ENCODE measurements at regions not wholly inside any gene's neighbourhood (a gene's known extent, or its start where the extent isn't known, plus 50 kb on each side); places are given as distances from the start of the nearest gene placed in this dataset.
A peak's percentile ranks its signal among the peaks of the same experiment; 100 is the strongest.

GRCh38 chr10:6311700-6312330, 109.1 kb downstream of the PFKFB3 start:
- no peak overlapping the region for H3K4me2 ChIP-seq (ENCODE audit: low read length, poor library complexity, severe bottlenecking)
- no peak overlapping the region for H3K9ac ChIP-seq (ENCODE audit: low read length)
- no peak overlapping the region for H2BK120ac ChIP-seq (ENCODE audit: low read depth, low read length)
- no peaks in the 10 kb centered on the region for H3K79me1 ChIP-seq (replicated peaks; ENCODE audit: low read length, poor library complexity, severe bottlenecking)
- peaks cover 2 to 50% of the 10 kb centered on the region in 2 experiments for H3K27me3 ChIP-seq (ENCODE audit: control insufficient read depth in 1 of 2, insufficient read depth in 1 of 2, low read length in 2 of 2)
- no peak overlapping the region for H3K4me3 ChIP-seq (ENCODE audit: insufficient read depth in 1 of 2, low read depth in 1 of 2, low read length in 2 of 2)
- no peak overlapping the region for H2AFZ ChIP-seq (ENCODE audit: low read depth, low read length)
- no peak for DNase-seq
- H4K8ac ChIP-seq (ENCODE audit: low read length): no peak overlapping the region
- H3K14ac ChIP-seq (ENCODE audit: low read length in 2 of 2): peak overlapping the region in 1 of 2 experiments; percentile 28
- H3K36me3 ChIP-seq (ENCODE audit: control insufficient read depth in 1 of 2, insufficient read depth in 2 of 2, low read depth in 1 of 2, low read length in 2 of 2): no peaks in the 10 kb centered on the region
- H3K23ac ChIP-seq (ENCODE audit: low read length in 2 of 2): no peak overlapping the region
- H2AK5ac ChIP-seq (ENCODE audit: low read length, severe bottlenecking): no peak overlapping the region
- peaks cover 6% of the 10 kb centered on the region for H3K4me1 ChIP-seq (ENCODE audit: control insufficient read depth, insufficient read depth, low read depth, low read length)
- 88% methylated on average over 8 of the region's 11 CpGs for WGBS
- H2BK12ac ChIP-seq (ENCODE audit: low read length in 2 of 2): no peak overlapping the region
- no peak overlapping the region for H3K27ac ChIP-seq (ENCODE audit: low read length, poor library complexity, severe bottlenecking)
- no peak overlapping the region for H3K4ac ChIP-seq (ENCODE audit: low read depth in 1 of 2, low read length in 2 of 2)
- no peaks in the 10 kb centered on the region for H3K9me3 ChIP-seq (ENCODE audit: control insufficient read depth, low read length)
- no peak overlapping the region for H4K91ac ChIP-seq (ENCODE audit: low read length)
- H2BK5ac ChIP-seq (ENCODE audit: low read depth, low read length, poor library complexity, severe bottlenecking): no peak overlapping the region
- no peak overlapping the region for H3K18ac ChIP-seq (ENCODE audit: low read depth in 1 of 2, low read length in 2 of 2)
- no peak overlapping the region for H2BK15ac ChIP-seq (ENCODE audit: low read depth, poor library complexity, severe bottlenecking)

GRCh38 chr10:6312636-6313035, 109.9 kb downstream of the PFKFB3 start:
- H3K9me3 ChIP-seq (ENCODE audit: control insufficient read depth, low read length): peaks cover 3% of the 10 kb centered on the region
- H3K23ac ChIP-seq (ENCODE audit: low read length in 2 of 2): no peak overlapping the region
- H3K18ac ChIP-seq (ENCODE audit: low read depth in 1 of 2, low read length in 2 of 2): no peak overlapping the region
- H2BK15ac ChIP-seq (ENCODE audit: low read depth, poor library complexity, severe bottlenecking): no peak overlapping the region
- H2BK120ac ChIP-seq (ENCODE audit: low read depth, low read length): no peak overlapping the region
- H3K79me1 ChIP-seq (replicated peaks; ENCODE audit: low read length, poor library complexity, severe bottlenecking): no peaks in the 10 kb centered on the region
- DNase-seq: no peak
- H2BK12ac ChIP-seq (ENCODE audit: low read length in 2 of 2): no peak overlapping the region
- no peak overlapping the region for H3K4me3 ChIP-seq (ENCODE audit: insufficient read depth in 1 of 2, low read depth in 1 of 2, low read length in 2 of 2)
- H2AFZ ChIP-seq (ENCODE audit: low read depth, low read length): no peak overlapping the region
- H4K8ac ChIP-seq (ENCODE audit: low read length): no peak overlapping the region
- no peaks in the 10 kb centered on the region for H3K36me3 ChIP-seq (ENCODE audit: control insufficient read depth in 1 of 2, insufficient read depth in 2 of 2, low read depth in 1 of 2, low read length in 2 of 2)
- H3K4ac ChIP-seq (ENCODE audit: low read depth in 1 of 2, low read length in 2 of 2): no peak overlapping the region
- no peak overlapping the region for H3K9ac ChIP-seq (ENCODE audit: low read length)
- no peak overlapping the region for H3K14ac ChIP-seq (ENCODE audit: low read length in 2 of 2)
- H3K4me2 ChIP-seq (ENCODE audit: low read length, poor library complexity, severe bottlenecking): no peak overlapping the region
- H3K4me1 ChIP-seq (ENCODE audit: control insufficient read depth, insufficient read depth, low read depth, low read length): peaks cover 6% of the 10 kb centered on the region
- H3K27me3 ChIP-seq (ENCODE audit: control insufficient read depth in 1 of 2, insufficient read depth in 1 of 2, low read length in 2 of 2): peaks cover 4 to 58% of the 10 kb centered on the region in 2 experiments
- no peak overlapping the region for H2BK5ac ChIP-seq (ENCODE audit: low read depth, low read length, poor library complexity, severe bottlenecking)
- no peak overlapping the region for H4K91ac ChIP-seq (ENCODE audit: low read length)
- 64% methylated on average over 6 of the region's 6 CpGs for WGBS
- no peak overlapping the region for H3K27ac ChIP-seq (ENCODE audit: low read length, poor library complexity, severe bottlenecking)
- H2AK5ac ChIP-seq (ENCODE audit: low read length, severe bottlenecking): no peak overlapping the region

GRCh38 chr10:6313111-6313895, 110.6 kb downstream of the PFKFB3 start:
- Histone ChIP-seq H2BK5ac (ENCODE audit: low read depth, low read length, poor library complexity, severe bottlenecking) (no peak overlapping the region), H3K23ac (ENCODE audit: low read length in 2 of 2) (no peak overlapping the region), H3K4me3 (ENCODE audit: insufficient read depth in 1 of 2, low read depth in 1 of 2, low read length in 2 of 2) (no peak overlapping the region), H3K18ac (ENCODE audit: low read depth in 1 of 2, low read length in 2 of 2) (peak overlapping the region in 1 of 2 experiments; percentile 38), H2BK12ac (ENCODE audit: low read length in 2 of 2) (peak overlapping the region in 1 of 2 experiments; percentile 49), H3K79me1 (replicated peaks; ENCODE audit: low read length, poor library complexity, severe bottlenecking) (no peaks in the 10 kb centered on the region), H3K4ac (ENCODE audit: low read depth in 1 of 2, low read length in 2 of 2) (no peak overlapping the region), H2AFZ (ENCODE audit: low read depth, low read length) (no peak overlapping the region), H3K9me3 (ENCODE audit: control insufficient read depth, low read length) (peaks cover 3% of the 10 kb centered on the region), H2BK15ac (ENCODE audit: low read depth, poor library complexity, severe bottlenecking) (no peak overlapping the region), H3K4me1 (ENCODE audit: control insufficient read depth, insufficient read depth, low read depth, low read length) (peaks cover 6% of the 10 kb centered on the region), H3K36me3 (ENCODE audit: control insufficient read depth in 1 of 2, insufficient read depth in 2 of 2, low read depth in 1 of 2, low read length in 2 of 2) (no peaks in the 10 kb centered on the region), H3K14ac (ENCODE audit: low read length in 2 of 2) (peak overlapping the region in 1 of 2 experiments; percentile 69), H2AK5ac (ENCODE audit: low read length, severe bottlenecking) (no peak overlapping the region), H3K9ac (ENCODE audit: low read length) (no peak overlapping the region), H3K4me2 (ENCODE audit: low read length, poor library complexity, severe bottlenecking) (no peak overlapping the region), H4K91ac (ENCODE audit: low read length) (no peak overlapping the region), H3K27ac (ENCODE audit: low read length, poor library complexity, severe bottlenecking) (no peak overlapping the region), H4K8ac (ENCODE audit: low read length) (no peak overlapping the region), H2BK120ac (ENCODE audit: low read depth, low read length) (no peak overlapping the region), H3K27me3 (ENCODE audit: control insufficient read depth in 1 of 2, insufficient read depth in 1 of 2, low read length in 2 of 2) (peaks cover 4 to 65% of the 10 kb centered on the region in 2 experiments)
- DNase-seq: no peak
- WGBS: 87% methylated on average over 12 of the region's 12 CpGs

GRCh38 chr10:6314620-6315205, 112.0 kb downstream of the PFKFB3 start:
- Histone ChIP-seq H3K4me1 (ENCODE audit: control insufficient read depth, insufficient read depth, low read depth, low read length) (peaks cover 6% of the 10 kb centered on the region), H3K23ac (ENCODE audit: low read length in 2 of 2) (no peak overlapping the region), H4K91ac (ENCODE audit: low read length) (no peak overlapping the region), H3K27ac (ENCODE audit: low read length, poor library complexity, severe bottlenecking) (no peak overlapping the region), H3K9me3 (ENCODE audit: control insufficient read depth, low read length) (peaks cover 3% of the 10 kb centered on the region), H3K27me3 (ENCODE audit: control insufficient read depth in 1 of 2, insufficient read depth in 1 of 2, low read length in 2 of 2) (peaks cover 4 to 68% of the 10 kb centered on the region in 2 experiments), H3K79me1 (replicated peaks; ENCODE audit: low read length, poor library complexity, severe bottlenecking) (no peaks in the 10 kb centered on the region), H2AK5ac (ENCODE audit: low read length, severe bottlenecking) (no peak overlapping the region), H3K9ac (ENCODE audit: low read length) (no peak overlapping the region), H4K8ac (ENCODE audit: low read length) (no peak overlapping the region), H3K4me3 (ENCODE audit: insufficient read depth in 1 of 2, low read depth in 1 of 2, low read length in 2 of 2) (no peak overlapping the region), H3K14ac (ENCODE audit: low read length in 2 of 2) (no peak overlapping the region), H2BK15ac (ENCODE audit: low read depth, poor library complexity, severe bottlenecking) (no peak overlapping the region), H3K4me2 (ENCODE audit: low read length, poor library complexity, severe bottlenecking) (no peak overlapping the region), H2BK12ac (ENCODE audit: low read length in 2 of 2) (no peak overlapping the region), H3K4ac (ENCODE audit: low read depth in 1 of 2, low read length in 2 of 2) (no peak overlapping the region), H2BK120ac (ENCODE audit: low read depth, low read length) (no peak overlapping the region), H2BK5ac (ENCODE audit: low read depth, low read length, poor library complexity, severe bottlenecking) (no peak overlapping the region), H3K18ac (ENCODE audit: low read depth in 1 of 2, low read length in 2 of 2) (peak overlapping the region in 1 of 2 experiments; percentile 50), H2AFZ (ENCODE audit: low read depth, low read length) (no peak overlapping the region), H3K36me3 (ENCODE audit: control insufficient read depth in 1 of 2, insufficient read depth in 2 of 2, low read depth in 1 of 2, low read length in 2 of 2) (no peaks in the 10 kb centered on the region)
- WGBS: 81% methylated on average over 9 of the region's 9 CpGs
- no peak for DNase-seq
